C4-2B (cell line): ENCODE measurements at regions not wholly inside any gene's neighbourhood (a gene's known extent, or its start where the extent isn't known, plus 50 kb on each side); places are given as distances from the start of the nearest gene placed in this dataset.
"Not testable (repeated sequence)": the region's sequence is repeated elsewhere in the genome, so short reads cannot be mapped to it uniquely, and the experiment has no call there.

Source experiments
- H3K27ac ChIP-seq: fragments of 450-650 bp; 2 replicates; pipeline ENCODE4 v1.5.1; 2017
- CTCF ChIP-seq: fragments of 450-650 bp; conservative IDR thresholded peaks from 2 replicates; pipeline ENCODE4 v1.5.1; 2017; ENCODE audit warnings: mild to moderate bottlenecking
- ZFX ChIP-seq: fragments of 450-650 bp; IDR thresholded peaks from 2 replicates; pipeline ENCODE4 v1.6.1; 2017

GRCh38 chr2:176573612-176574483 lies 304.6 kb downstream of the MTX2 start:
- no peak for TF ChIP-seq ZFX
- no peak for TF ChIP-seq CTCF
- no peak overlapping the region for H3K27ac ChIP-seq

GRCh38 chr2:176574484-176575236 lies 305.4 kb downstream of the MTX2 start:
- TF ChIP-seq CTCF, result no peak
- TF ChIP-seq ZFX, result no peak

GRCh38 chr2:176575237-176575744 lies 306.0 kb downstream of the MTX2 start:
- no peak overlapping the region for H3K27ac ChIP-seq
- TF ChIP-seq CTCF, result no peak
- TF ChIP-seq ZFX, result no peak

More at GRCh38 chr2:176574484-176575236, 305.4 kb downstream of the MTX2 start:
- H3K27ac ChIP-seq, result no peak overlapping the region

GRCh38 chr2:176577054-176577453 lies 307.8 kb downstream of the MTX2 start:
- no peak for TF ChIP-seq ZFX
- TF ChIP-seq CTCF, result no peak

GRCh38 chr2:176578292-176578691 lies 309.1 kb downstream of the MTX2 start:
- H3K27ac ChIP-seq, result not testable (repeated sequence)

More at GRCh38 chr2:176577054-176577453, 307.8 kb downstream of the MTX2 start:
- H3K27ac ChIP-seq, result no peak overlapping the region

GRCh38 chr2:176579608-176580007 lies 310.4 kb downstream of the MTX2 start:
- no peak overlapping the region for H3K27ac ChIP-seq
- no peak for TF ChIP-seq CTCF
- no peak for TF ChIP-seq ZFX

- no peak overlapping the region for H3K27ac ChIP-seq
- TF ChIP-seq CTCF, result no peak
These were observed 312.4 kb downstream of the MTX2 start for GRCh38 chr2:176581557-176582165.
